Peyer's patch (tissue), 4 donors: ENCODE measurements at regions not wholly inside any gene's neighbourhood (a gene's known extent, or its start where the extent isn't known, plus 50 kb on each side); places are given as distances from the start of the nearest gene placed in this dataset.

ENCODE experiments used
- DNase-seq, 3 donors: peaks; one replicate each; pipeline ENCODE4 v3.0.0-alpha.2; 2017 to 2019
- H3K27ac ChIP-seq, 4 donors: fragments of 200-600 bp; sonication (generic); one replicate each; pipeline ENCODE4 v1.5.1; 2016 to 2019
- H3K27me3 ChIP-seq, 2 donors: fragments of 200-600 bp; sonication (generic); one replicate each; pipeline ENCODE4 v1.5.1; 2019
- H3K36me3 ChIP-seq, 3 donors: fragments of 200-600 bp; sonication (generic); one replicate each; pipeline ENCODE4 v1.5.1; 2016 to 2019
- H3K4me1 ChIP-seq, 4 donors: fragments of 200-600 bp; sonication (generic); one replicate each; pipeline ENCODE4 v1.5.1; 2016 to 2019
- H3K4me3 ChIP-seq, 4 donors: fragments of 200-600 bp; sonication (generic); 1 replicate in 3 of 4; 2 replicates in 1 of 4; pipeline ENCODE4 v1.5.1; 2016 to 2019; ENCODE audit warnings: mild to moderate bottlenecking in 1 of 4
- H3K9me3 ChIP-seq, 4 donors: fragments of 200-600 bp; sonication (generic); one replicate each; pipeline ENCODE4 v1.5.1; 2016 to 2019; ENCODE audit warnings: mild to moderate bottlenecking in 1 of 4
- POLR2A ChIP-seq, 2 donors: fragments of 450-650 bp; IDR thresholded peaks; one replicate each; pipeline ENCODE4 v1.5.1; 2017; ENCODE audit warnings: antibody characterized with exemption in 2 of 2, mild to moderate bottlenecking in 2 of 2, moderate library complexity in 2 of 2
- TF ChIP-seq, protein P1 (sequence below), 6 experiments: fragments of 450-650 bp in 4 of 6; fragments of 200-600 bp in 2 of 6; sonication (generic) in 1 of 6; IDR thresholded peaks; one replicate each; pipeline ENCODE4 v1.5.1; 2017 to 2019; ENCODE audit warnings: antibody characterized with exemption in 6 of 6, mild to moderate bottlenecking in 3 of 6, moderate library complexity in 1 of 6

DNA sequence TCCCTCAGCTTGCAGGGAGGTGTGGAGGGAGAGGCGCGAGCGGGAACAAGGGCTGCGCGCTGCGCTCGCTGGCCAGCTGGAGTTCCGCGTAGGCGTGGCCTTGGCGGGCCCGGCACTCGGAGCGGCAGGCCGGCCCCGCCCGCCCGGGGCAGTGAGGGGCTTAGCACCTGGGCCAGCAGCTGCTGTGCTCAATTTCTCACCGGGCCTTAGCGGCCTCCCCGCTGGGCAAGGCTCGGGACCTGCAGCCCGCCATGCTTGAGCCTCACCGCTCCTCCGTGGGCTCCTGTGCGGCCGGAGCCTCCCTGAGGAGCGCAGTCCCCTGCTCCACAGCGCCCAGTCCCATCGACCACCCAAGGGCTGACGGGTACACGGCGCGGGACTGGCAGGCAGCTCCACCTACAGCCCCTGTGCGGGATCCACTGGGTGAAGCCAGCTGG, 1516.4 kb downstream of the EFNA5 start:
- TF ChIP-seq, protein P1, sequence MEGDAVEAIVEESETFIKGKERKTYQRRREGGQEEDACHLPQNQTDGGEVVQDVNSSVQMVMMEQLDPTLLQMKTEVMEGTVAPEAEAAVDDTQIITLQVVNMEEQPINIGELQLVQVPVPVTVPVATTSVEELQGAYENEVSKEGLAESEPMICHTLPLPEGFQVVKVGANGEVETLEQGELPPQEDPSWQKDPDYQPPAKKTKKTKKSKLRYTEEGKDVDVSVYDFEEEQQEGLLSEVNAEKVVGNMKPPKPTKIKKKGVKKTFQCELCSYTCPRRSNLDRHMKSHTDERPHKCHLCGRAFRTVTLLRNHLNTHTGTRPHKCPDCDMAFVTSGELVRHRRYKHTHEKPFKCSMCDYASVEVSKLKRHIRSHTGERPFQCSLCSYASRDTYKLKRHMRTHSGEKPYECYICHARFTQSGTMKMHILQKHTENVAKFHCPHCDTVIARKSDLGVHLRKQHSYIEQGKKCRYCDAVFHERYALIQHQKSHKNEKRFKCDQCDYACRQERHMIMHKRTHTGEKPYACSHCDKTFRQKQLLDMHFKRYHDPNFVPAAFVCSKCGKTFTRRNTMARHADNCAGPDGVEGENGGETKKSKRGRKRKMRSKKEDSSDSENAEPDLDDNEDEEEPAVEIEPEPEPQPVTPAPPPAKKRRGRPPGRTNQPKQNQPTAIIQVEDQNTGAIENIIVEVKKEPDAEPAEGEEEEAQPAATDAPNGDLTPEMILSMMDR (IDR thresholded peaks at IDR 0.05) = no peak
- no peak for TF ChIP-seq POLR2A (IDR thresholded peaks at IDR 0.05)
- H3K4me3 ChIP-seq = no peak overlapping the region
- H3K27me3 ChIP-seq = no peaks in the 10 kb centered on the region
- peaks cover 0 to 3% (median 0%) of the 10 kb centered on the region in 4 donors for H3K9me3 ChIP-seq
- no peaks in the 10 kb centered on the region for H3K36me3 ChIP-seq
- H3K27ac ChIP-seq = no peak overlapping the region
- H3K4me1 ChIP-seq = no peaks in the 10 kb centered on the region
- DNase-seq = no peak

DNA sequence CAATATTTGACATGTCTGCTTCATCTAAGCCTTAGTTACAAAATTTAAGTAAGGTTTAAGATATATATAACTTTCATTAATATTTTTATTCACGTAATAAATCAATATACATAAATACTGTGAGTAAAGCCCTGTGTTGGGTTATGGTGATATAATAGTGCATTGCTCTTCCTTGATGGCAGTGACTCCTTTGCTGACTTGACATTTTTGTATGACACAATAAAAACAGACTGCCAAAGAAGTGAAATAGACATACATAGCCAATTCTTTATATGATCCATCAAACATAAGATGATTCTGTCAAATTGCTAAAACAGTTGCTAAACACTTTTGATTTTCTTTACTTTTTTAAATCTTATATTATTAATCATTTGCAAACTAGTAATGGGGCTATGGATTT, 1518.2 kb downstream of the EFNA5 start:
- H3K4me3 ChIP-seq = no peak overlapping the region
- peaks cover 0 to 3% (median 0%) of the 10 kb centered on the region in 4 donors for H3K9me3 ChIP-seq
- TF ChIP-seq, protein P1 (IDR thresholded peaks at IDR 0.05) = no peak
- TF ChIP-seq POLR2A (IDR thresholded peaks at IDR 0.05) = no peak
- no peak overlapping the region for H3K27ac ChIP-seq
- no peak for DNase-seq
- H3K4me1 ChIP-seq = no peaks in the 10 kb centered on the region
- no peaks in the 10 kb centered on the region for H3K36me3 ChIP-seq
- H3K27me3 ChIP-seq = no peaks in the 10 kb centered on the region

DNA sequence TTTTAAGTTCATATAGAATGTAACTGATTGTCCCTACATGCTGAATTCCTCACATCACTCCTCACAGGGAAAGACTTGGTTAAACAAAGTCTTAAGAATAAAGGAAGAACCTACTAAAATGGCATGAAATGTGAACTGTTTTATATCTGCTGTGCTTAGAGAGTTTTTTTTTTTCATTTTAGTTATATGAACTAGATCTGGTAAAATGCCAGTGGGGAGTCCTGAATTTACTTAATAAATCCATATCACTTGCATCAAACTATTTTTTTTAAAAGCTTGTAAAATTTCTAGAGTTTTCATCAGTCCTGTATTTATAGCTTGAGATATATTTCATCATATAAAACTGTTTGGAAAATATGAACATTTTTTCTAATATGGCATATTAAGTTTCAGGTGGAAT, 1528.6 kb downstream of the EFNA5 start:
- no peak for DNase-seq
- no peaks in the 10 kb centered on the region for H3K36me3 ChIP-seq
- TF ChIP-seq, protein P1 (IDR thresholded peaks at IDR 0.05) = no peak
- TF ChIP-seq POLR2A (IDR thresholded peaks at IDR 0.05) = no peak

DNA sequence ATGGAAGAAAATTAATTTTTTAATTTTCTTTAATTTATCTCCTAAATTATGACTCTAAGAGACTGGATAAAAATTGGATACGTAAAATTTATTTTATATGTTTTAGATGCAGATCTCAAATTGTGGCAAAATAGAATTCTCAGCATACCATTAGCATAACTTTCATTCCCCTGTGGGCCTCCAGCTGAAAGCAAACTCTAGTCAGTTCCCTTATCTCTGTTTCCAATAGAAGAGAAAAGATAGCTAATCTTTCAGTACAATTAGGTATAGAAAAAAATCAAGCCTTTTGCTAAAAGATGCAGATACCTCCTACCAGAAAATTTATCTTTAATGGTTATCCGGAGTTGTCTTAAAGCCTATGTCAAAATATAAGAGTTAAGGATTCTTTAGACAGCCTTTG, 1530.6 kb downstream of the EFNA5 start:
- TF ChIP-seq POLR2A (IDR thresholded peaks at IDR 0.05) = no peak
- TF ChIP-seq, protein P1 (IDR thresholded peaks at IDR 0.05) = no peak
- no peaks in the 10 kb centered on the region for H3K9me3 ChIP-seq
- no peak overlapping the region for H3K27ac ChIP-seq
- DNase-seq = no peak
- no peak overlapping the region for H3K4me3 ChIP-seq
- H3K36me3 ChIP-seq = no peaks in the 10 kb centered on the region
- no peaks in the 10 kb centered on the region for H3K4me1 ChIP-seq
- H3K27me3 ChIP-seq = no peaks in the 10 kb centered on the region

More for the DNA sequence above, 1528.6 kb downstream of the EFNA5 start:
- Histone ChIP-seq H3K27ac (no peak overlapping the region), H3K27me3 (no peaks in the 10 kb centered on the region), H3K4me1 (no peaks in the 10 kb centered on the region), H3K9me3 (no peaks in the 10 kb centered on the region), H3K4me3 (no peak overlapping the region)

DNA sequence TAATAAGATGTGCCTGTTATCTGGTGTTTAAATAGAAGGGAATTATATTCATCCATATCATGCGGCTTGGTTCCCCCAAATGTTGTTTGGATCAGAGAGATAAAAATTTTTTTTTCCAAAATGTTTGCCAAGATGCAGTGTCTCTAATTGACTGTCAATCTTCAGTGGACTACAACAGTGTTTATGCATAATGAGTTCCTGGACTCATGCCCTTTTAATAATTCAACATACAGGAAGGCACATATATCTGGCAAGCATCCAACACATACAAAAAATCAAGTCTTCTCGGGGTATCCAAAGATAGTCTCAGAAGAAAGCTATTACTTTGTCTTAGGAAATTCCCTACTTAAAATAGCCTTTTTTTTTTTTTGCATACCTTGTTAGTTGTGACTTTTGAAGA, 1534.7 kb downstream of the EFNA5 start:
- TF ChIP-seq, protein P1 (IDR thresholded peaks at IDR 0.05) = no peak
- no peak for TF ChIP-seq POLR2A (IDR thresholded peaks at IDR 0.05)
- DNase-seq = no peak
- no peaks in the 10 kb centered on the region for H3K27me3 ChIP-seq
- no peak overlapping the region for H3K4me3 ChIP-seq
- no peaks in the 10 kb centered on the region for H3K4me1 ChIP-seq
- H3K36me3 ChIP-seq = no peaks in the 10 kb centered on the region
- H3K27ac ChIP-seq = no peak overlapping the region
- H3K9me3 ChIP-seq = no peaks in the 10 kb centered on the region

DNA sequence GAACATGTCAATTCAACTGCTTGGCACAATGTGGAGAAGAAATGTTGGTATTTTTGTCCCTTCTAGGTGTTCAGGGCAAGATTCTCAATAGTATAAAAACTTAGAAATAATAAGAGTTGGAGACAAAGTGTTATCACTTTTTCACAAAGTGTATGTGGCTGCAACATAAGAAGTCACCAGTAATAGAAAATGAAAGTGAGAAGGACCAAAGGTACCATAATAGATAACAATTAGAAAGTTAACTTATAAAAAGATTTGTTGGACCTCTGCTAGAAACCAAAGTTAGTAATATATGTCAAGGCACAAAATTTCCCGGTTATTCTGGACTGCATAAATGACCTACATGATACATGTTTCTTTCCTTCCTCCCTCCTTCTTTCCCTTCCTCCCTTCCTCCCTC, 1535.3 kb downstream of the EFNA5 start:
- H3K4me3 ChIP-seq = no peak overlapping the region
- TF ChIP-seq, protein P1 (IDR thresholded peaks at IDR 0.05) = no peak
- TF ChIP-seq POLR2A (IDR thresholded peaks at IDR 0.05) = no peak
- H3K27me3 ChIP-seq = no peaks in the 10 kb centered on the region
- H3K36me3 ChIP-seq = no peaks in the 10 kb centered on the region
- no peak for DNase-seq
- no peak overlapping the region for H3K27ac ChIP-seq
- no peaks in the 10 kb centered on the region for H3K4me1 ChIP-seq
- H3K9me3 ChIP-seq = no peaks in the 10 kb centered on the region
